ENCODE measurements at regions not wholly inside any gene's neighbourhood (a gene's known extent, or its start where the extent isn't known, plus 50 kb on each side); places are given as distances from the start of the nearest gene placed in this dataset.
A peak's percentile ranks its signal among the peaks of the same experiment; 100 is the strongest.

GRCh38 chr11:42054351-42054900, 595.0 kb upstream of the LRRC4C start:
- DNase-seq, result no peak

- no peak for DNase-seq
These were observed 596.2 kb upstream of the LRRC4C start for GRCh38 chr11:42055606-42056005.

DNA sequence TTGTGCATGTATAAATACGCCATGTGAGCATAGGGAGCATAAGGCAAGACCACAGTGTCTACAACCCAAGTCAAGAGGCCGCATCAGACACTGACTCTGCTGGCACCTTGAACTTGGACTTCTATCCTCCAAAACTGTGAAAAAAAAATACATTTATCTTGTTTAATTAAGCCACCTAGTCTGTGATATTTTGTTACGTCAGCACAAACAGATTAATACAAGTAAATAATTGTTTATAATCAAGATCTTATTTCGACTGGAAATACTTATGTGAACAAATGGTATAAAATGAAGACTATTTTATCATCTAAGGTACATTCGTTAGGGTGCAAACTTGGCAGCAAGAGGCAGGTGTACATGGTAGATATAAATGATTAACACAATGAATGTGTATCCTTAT, 599.3 kb upstream of the LRRC4C start:
- no peak for DNase-seq

DNA sequence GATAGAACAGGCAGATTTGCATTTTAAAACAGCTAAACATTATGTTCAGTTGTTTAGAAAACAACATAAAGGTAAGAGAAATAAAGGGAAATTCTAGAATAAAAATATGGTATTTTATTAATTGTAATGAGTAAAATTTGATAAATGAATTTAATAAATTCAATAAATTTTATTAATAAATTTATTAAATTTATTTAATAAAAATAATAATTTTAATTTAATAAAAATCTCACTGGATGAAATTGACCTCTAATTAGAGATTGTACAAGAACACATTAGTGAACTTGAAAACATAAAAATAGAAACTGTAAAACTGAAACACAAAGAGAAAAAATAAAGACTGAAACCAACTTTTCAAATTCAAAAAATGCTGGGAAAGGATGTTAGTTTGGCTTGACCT, 605.7 kb upstream of the LRRC4C start:
- no peak for DNase-seq

- peak; percentile 29 for DNase-seq
These were observed 606.7 kb upstream of the LRRC4C start for GRCh38 chr11:42066113-42066512.

GRCh38 chr11:42074306-42074705, 614.9 kb upstream of the LRRC4C start:
- DNase-seq, result no peak

DNA sequence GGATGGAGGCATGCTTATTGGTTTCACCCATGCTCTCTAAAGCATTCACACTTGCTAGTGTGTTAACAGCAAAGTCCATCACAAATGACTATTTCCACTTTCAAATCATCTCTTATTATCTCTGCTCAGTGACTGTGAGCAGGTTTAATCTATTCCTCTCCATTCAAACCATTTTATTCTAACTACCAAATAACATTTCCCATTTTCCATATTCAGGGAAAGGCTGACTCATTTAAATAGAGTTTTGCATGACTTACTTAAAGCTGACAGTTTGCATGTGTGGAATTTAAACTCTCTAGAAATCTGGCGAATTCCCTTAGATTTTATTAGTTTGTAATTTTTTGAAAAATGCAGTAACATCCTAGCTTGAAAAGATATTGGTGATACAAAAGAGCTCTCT, 615.7 kb upstream of the LRRC4C start:
- no peak for DNase-seq

DNA sequence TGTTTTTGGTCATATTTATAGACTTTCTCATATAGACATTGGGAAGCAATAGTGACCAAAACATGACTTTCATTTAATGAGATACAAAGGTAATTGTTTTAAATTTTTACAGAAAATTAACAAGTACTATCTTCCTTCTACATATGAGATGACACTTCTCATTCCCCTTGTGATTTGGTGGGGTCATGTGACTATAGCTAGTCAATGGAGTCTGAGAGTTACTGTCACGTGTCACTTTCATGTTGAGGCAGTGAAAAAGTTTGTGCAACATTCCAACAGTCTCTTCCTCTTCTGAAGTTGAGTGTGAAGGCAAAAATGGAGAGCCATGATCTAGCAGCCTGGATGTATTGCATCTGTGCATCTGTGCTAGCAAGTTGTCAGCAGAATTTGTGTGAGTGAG, 618.3 kb upstream of the LRRC4C start:
- DNase-seq, result no peak

DNA sequence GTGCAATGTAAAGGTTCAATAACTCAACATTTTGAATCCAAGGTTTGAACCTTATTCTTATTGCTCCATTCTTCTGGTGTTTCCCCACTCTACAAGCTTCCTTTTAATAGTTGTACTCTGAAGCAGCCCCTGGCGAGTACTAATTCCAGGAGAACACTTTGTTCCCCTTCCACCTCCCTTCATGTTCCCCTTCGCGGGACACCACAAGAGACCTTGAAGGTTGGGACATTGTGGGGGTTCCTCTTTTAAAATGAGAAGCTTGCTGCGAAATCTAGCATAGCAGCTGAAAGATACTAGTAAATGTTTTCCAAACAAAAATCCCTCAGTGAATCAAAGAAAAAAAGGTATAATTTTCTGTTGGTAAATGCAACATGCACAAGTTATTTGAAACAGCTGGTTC, 626.3 kb upstream of the LRRC4C start:
- DNase-seq, result peak; percentile 3

DNA sequence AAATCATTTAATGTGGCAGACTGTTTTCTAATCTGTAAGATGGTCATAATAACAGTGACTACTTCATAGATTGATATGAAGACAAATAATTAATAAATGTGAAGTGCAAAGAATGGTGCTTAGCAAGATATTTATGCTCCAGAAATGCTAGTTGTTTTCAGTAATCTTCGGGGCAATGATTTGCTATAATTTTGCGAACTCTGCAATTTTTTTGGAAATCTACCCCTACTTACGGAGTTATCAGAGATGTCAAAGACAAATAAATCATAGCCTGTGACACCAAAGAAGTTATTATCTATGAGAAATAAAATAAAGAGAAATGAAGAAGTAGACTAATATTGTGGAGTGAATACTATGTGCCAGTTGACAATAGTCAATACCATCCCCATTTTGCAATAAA, 634.1 kb upstream of the LRRC4C start:
- no peak for DNase-seq

- no peak for DNase-seq
These were observed 638.6 kb upstream of the LRRC4C start for GRCh38 chr11:42098075-42098474.

- DNase-seq, result no peak
These were observed 653.4 kb upstream of the LRRC4C start for GRCh38 chr11:42112866-42113265.

GRCh38 chr11:42114927-42115326, 655.5 kb upstream of the LRRC4C start:
- no peak for DNase-seq

- no peak for DNase-seq
These were observed 679.0 kb upstream of the LRRC4C start for GRCh38 chr11:42138454-42138853.

DNA sequence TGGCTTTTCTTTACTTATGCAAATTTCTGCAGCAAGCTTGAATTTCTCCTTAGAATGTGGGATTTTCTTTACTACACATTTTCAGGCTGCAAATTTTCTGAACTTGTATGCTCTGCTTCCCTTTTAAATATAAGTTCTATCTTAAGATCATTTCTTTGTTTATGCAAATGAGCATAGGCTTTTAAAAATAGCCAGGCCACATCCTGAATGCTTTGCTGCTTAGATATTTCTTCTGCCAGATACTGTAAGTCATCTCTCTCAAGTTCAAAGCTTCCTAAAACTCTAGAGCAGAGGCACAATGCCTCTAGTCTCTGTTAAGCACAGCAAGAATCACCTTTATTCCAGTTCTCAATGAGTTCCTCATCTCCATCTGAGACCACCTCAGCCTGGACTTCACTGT, 685.9 kb upstream of the LRRC4C start:
- DNase-seq, result no peak

- no peak for DNase-seq
These were observed 702.4 kb upstream of the LRRC4C start for GRCh38 chr11:42161886-42162285.

GRCh38 chr11:42169191-42169590, 709.7 kb upstream of the LRRC4C start:
- no peak for DNase-seq

GRCh38 chr11:42170601-42171000, 711.1 kb upstream of the LRRC4C start:
- no peak for DNase-seq

- DNase-seq, result no peak
These were observed 711.6 kb upstream of the LRRC4C start for GRCh38 chr11:42171046-42171445.

GRCh38 chr11:42172441-42172840, 713.0 kb upstream of the LRRC4C start:
- DNase-seq, result no peak

DNA sequence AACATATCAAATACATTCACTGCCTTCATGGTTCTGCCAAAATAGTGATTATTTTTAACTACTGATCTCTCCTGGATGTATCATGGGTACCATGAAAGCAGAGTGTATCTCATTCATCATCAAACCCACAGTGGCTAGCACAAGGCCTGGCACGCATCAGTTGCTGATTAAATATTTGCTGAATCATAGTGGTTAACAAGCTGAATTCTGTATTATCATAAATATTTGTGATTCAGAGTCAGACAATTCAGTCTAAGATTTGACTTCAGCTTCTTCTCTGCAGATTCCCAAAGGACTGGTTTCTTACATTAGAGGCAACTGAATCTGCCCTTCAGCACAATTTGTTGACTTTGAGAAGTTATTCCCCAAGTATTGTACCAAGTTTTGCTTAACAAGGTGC, 715.8 kb upstream of the LRRC4C start:
- no peak for DNase-seq

- DNase-seq, result no peak
These were observed 719.8 kb upstream of the LRRC4C start for GRCh38 chr11:42179216-42179615.

DNA sequence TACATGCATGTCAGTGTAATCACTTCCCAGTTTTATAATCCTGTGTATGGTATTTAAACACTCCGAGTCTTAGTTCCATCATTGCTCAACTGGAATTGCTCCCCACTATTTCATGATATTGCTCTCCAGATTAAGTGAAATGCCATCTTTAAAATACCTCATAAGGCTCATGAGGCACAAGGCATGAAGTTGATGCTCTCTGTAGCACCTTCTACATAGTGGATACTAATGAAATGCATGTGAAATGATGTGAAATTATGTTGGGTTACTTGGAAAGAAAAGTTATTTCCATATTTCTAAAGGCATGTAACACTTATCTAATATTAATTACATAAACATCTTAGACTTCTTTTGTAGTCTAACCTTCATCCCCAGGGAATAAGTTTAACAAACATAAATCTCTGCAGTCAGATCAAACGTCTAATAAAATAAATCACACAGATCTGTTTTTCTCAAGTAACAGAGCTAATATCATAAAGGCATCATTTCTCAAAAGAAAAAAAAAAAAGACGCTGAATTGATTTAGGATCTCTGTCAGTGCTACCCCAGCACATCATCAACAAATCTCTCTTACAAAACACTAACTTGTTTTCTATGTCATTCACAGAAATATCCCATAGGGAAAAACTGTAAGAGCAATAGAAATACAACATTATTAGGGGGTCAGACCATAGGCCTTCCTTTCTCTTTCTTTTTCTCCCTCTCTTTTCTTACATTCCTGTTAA, 736.0 kb upstream of the LRRC4C start:
- no peak for DNase-seq

DNA sequence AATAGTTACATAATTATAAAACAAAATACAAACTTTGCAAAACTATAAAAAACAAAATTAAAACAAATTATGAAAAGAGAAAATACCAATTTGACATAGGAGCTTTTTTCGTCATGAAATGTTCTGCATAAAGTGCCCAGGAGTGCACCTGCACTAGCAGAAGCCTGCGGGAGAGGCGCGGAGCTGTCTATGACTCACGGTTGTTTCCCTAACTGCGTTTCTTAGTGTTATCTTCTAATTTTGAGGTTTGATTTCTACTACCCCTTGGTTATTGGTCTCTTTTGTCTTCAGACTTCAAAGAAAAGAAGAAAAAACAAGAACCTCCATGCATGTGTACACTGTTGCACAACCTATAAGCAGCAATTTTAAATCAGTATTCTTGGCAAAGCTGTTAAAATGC, 740.9 kb upstream of the LRRC4C start:
- no peak for DNase-seq

GRCh38 chr11:42201603-42202148, 742.2 kb upstream of the LRRC4C start:
- DNase-seq, result no peak
